ENCODE measurements at regions not wholly inside any gene's neighbourhood (a gene's known extent, or its start where the extent isn't known, plus 50 kb on each side); places are given as distances from the start of the nearest gene placed in this dataset.
"Not testable (repeated sequence)": the region's sequence is repeated elsewhere in the genome, so short reads cannot be mapped to it uniquely, and the experiment has no call there.

GRCh38 chr2:160828076-160828475 is 332.2 kb upstream of the TANK start (continued):
- no peak for TF ChIP-seq TP53 (CRISPR knock-in tag; IDR thresholded peaks at IDR 0.05)

GRCh38 chr2:160832381-160832780 is 327.8 kb upstream of the TANK start:
- CTCF ChIA-PET; H3K27ac Mint-ChIP-seq; H3K27me3 Mint-ChIP-seq (ENCODE audit: low read depth); POLR2A ChIA-PET; DNase-seq (ENCODE audit: low spot score); ATAC-seq; H3K4me3 Mint-ChIP-seq; H3K4me1 Mint-ChIP-seq: not testable (repeated sequence)
- H3K9me3 Mint-ChIP-seq, result peaks cover 25% of the 10 kb centered on the region
- H3K36me3 Mint-ChIP-seq, result peaks cover 20% of the 10 kb centered on the region

GRCh38 chr2:160835166-160835565 is 325.1 kb upstream of the TANK start:
- ChIA-PET CTCF (no interaction called here), POLR2A (no interaction called here)
- no peak overlapping the region for H3K4me3 Mint-ChIP-seq
- peaks cover 9% of the 10 kb centered on the region; the same call in 1 of the 2 replicates for H3K9me3 Mint-ChIP-seq
- ATAC-seq (no peak), DNase-seq (ENCODE audit: low spot score) (no peak)
- no peak overlapping the region for H3K27ac Mint-ChIP-seq
- H3K4me1 Mint-ChIP-seq, result 0 out of 2 replicates have a peak, but pooled peaks cover 5% of the 10 kb centered on the region
- no peaks in the 10 kb centered on the region for H3K27me3 Mint-ChIP-seq (ENCODE audit: low read depth)
- H3K36me3 Mint-ChIP-seq, result peaks cover 7% of the 10 kb centered on the region
- no peak for TF ChIP-seq MYBL2 (CRISPR knock-in tag; IDR thresholded peaks at IDR 0.05)
- TF ChIP-seq PRDM15 (CRISPR knock-in tag; IDR thresholded peaks at IDR 0.05), result no peak
- no peak for TF ChIP-seq CTCF (IDR thresholded peaks at IDR 0.05)

GRCh38 chr2:160836755-160837154 is 323.5 kb upstream of the TANK start:
- peaks cover 10% of the 10 kb centered on the region for H3K9me3 Mint-ChIP-seq
- DNase-seq (ENCODE audit: low spot score) (no peak), ATAC-seq (no peak)
- peaks cover 1% of the 10 kb centered on the region; the same call in 1 of the 2 replicates for H3K4me1 Mint-ChIP-seq
- no peak overlapping the region for H3K27ac Mint-ChIP-seq
- no peak overlapping the region for H3K4me3 Mint-ChIP-seq
- CTCF ChIA-PET, result no interaction called here
- no peaks in the 10 kb centered on the region for H3K27me3 Mint-ChIP-seq (ENCODE audit: low read depth)
- POLR2A ChIA-PET, result no interaction called here
- no peaks in the 10 kb centered on the region for H3K36me3 Mint-ChIP-seq
- TF ChIP-seq STAT6 (CRISPR knock-in tag; conservative IDR thresholded peaks at IDR 0.05; ENCODE audit: low read depth) (no peak), USF2 (CRISPR knock-in tag; IDR thresholded peaks at IDR 0.05) (no peak), ZNF219 (CRISPR knock-in tag; IDR thresholded peaks at IDR 0.05; ENCODE audit: borderline replicate concordance) (no peak), ZBTB21 (CRISPR knock-in tag; IDR thresholded peaks at IDR 0.05; ENCODE audit: borderline replicate concordance) (no peak), ARID4B (CRISPR knock-in tag; IDR thresholded peaks at IDR 0.05; ENCODE audit: borderline replicate concordance) (no peak), GRHL2 (CRISPR knock-in tag; IDR thresholded peaks at IDR 0.05; ENCODE audit: insufficient replicate concordance, severe bottlenecking) (no peak), ZNF512 (CRISPR knock-in tag; IDR thresholded peaks at IDR 0.05; ENCODE audit: borderline replicate concordance) (no peak), RELA (CRISPR knock-in tag; IDR thresholded peaks at IDR 0.05; ENCODE audit: borderline replicate concordance) (no peak), SOX15 (CRISPR knock-in tag; IDR thresholded peaks at IDR 0.05) (no peak)
